PFSK-1 (cell line): ENCODE measurements at regions not wholly inside any gene's neighbourhood (a gene's known extent, or its start where the extent isn't known, plus 50 kb on each side); places are given as distances from the start of the nearest gene placed in this dataset.

Experiments used
- FOXP2 ChIP-seq: optimal IDR thresholded peaks from 2 replicates; pipeline ENCODE3; 2011; ENCODE audit warnings: borderline replicate concordance, control low read depth, inconsistent platforms; ENCODE audit not compliant: insufficient read depth; ENCODE audit errors: extremely low read length, extremely low read depth
- POLR2AphosphoS5 ChIP-seq: IDR thresholded peaks from 2 replicates; pipeline ENCODE4 v1.6.1; 2012; ENCODE audit warnings: low read depth, mild to moderate bottlenecking, control low read depth, low read length, moderate library complexity
- REST ChIP-seq, 2 experiments: IDR thresholded peaks; 2 replicates each; pipeline versions ENCODE4 v1.6.1 to v1.8.0; 2011 to 2012; ENCODE audit warnings: low read depth in 2 of 2, low read length in 2 of 2, control low read depth in 1 of 2, inconsistent platforms in 1 of 2, mild to moderate bottlenecking in 1 of 2, moderate library complexity in 1 of 2; ENCODE audit not compliant: insufficient read depth in 1 of 2
- SIN3A ChIP-seq: IDR thresholded peaks from 2 replicates; pipeline ENCODE4 v1.6.1; 2012; ENCODE audit warnings: mild to moderate bottlenecking, low read length, moderate library complexity, borderline replicate concordance; ENCODE audit not compliant: insufficient read depth
- TAF1 ChIP-seq: IDR thresholded peaks from 2 replicates; pipeline ENCODE4 v1.6.1; 2012; ENCODE audit warnings: low read length, control low read depth, borderline replicate concordance; ENCODE audit not compliant: insufficient read depth

- TF ChIP-seq SIN3A (no peak), FOXP2 (no peak), TAF1 (no peak), REST (IDR thresholded peaks at IDR 0.05; ENCODE audit: insufficient read depth in 1 of 2, low read depth in 2 of 2, low read length in 2 of 2) (no peak), POLR2AphosphoS5 (no peak)
Observed at GRCh38 chr12:92595663-92596062, 107.1 kb upstream of the PLEKHG7 start.

GRCh38 chr12:92593734-92594402 is 108.9 kb upstream of the PLEKHG7 start:
- TF ChIP-seq POLR2AphosphoS5 = no peak; the same call in 1 of the 2 replicates
- peak; percentile 54 for TF ChIP-seq FOXP2
- TF ChIP-seq TAF1 = no peak

GRCh38 chr12:92585115-92585727 is 117.6 kb upstream of the PLEKHG7 start:
- TF ChIP-seq POLR2AphosphoS5 (no peak), TAF1 (no peak), FOXP2 (no peak), SIN3A (no peak), REST (IDR thresholded peaks at IDR 0.05; ENCODE audit: insufficient read depth in 1 of 2, low read depth in 2 of 2, low read length in 2 of 2) (no peak)

- no peak for TF ChIP-seq TAF1
- no peak for TF ChIP-seq SIN3A
- no peak for TF ChIP-seq FOXP2
- no peak for TF ChIP-seq POLR2AphosphoS5
- no peak for TF ChIP-seq REST (IDR thresholded peaks at IDR 0.05; ENCODE audit: insufficient read depth in 1 of 2, low read depth in 2 of 2, low read length in 2 of 2)
Observed at GRCh38 chr12:92583910-92584309, 118.9 kb upstream of the PLEKHG7 start.

GRCh38 chr12:92582893-92583292 is 119.9 kb upstream of the PLEKHG7 start:
- TF ChIP-seq REST (IDR thresholded peaks at IDR 0.05; ENCODE audit: insufficient read depth in 1 of 2, low read depth in 2 of 2, low read length in 2 of 2) (no peak), FOXP2 (no peak), SIN3A (no peak), TAF1 (no peak), POLR2AphosphoS5 (no peak)
